ENCODE measurements at regions not wholly inside any gene's neighbourhood (a gene's known extent, or its start where the extent isn't known, plus 50 kb on each side); places are given as distances from the start of the nearest gene placed in this dataset.

- no peaks in the 10 kb centered on the region for H4K20me1 ChIP-seq (replicated peaks; ENCODE audit: control insufficient read depth, extremely low read depth, insufficient read depth, low read length)
- dilution Hi-C loops (cut with MboI; ENCODE audit: extremely low pct_ligation_motif_present, low sequenced_read_pairs): no loop called here
- no peak overlapping the region for H2AFZ ChIP-seq (ENCODE audit: low read depth, low read length)
- H3K4me3 ChIP-seq (replicated peaks in 1 of 3; ENCODE audit: insufficient read depth in 1 of 3, low read depth in 1 of 3, low read length in 3 of 3): no peak overlapping the region
- no peaks in the 10 kb centered on the region for H3K4me1 ChIP-seq (ENCODE audit: control insufficient read depth, extremely low read depth, insufficient read depth, low read length)
- no peaks in the 10 kb centered on the region for H3K79me2 ChIP-seq (ENCODE audit: control insufficient read depth, insufficient read depth, low read length)
- TF ChIP-seq FOS (IDR thresholded peaks at IDR 0.05; ENCODE audit: borderline replicate concordance, insufficient read depth, low read length) (no peak), POLR2AphosphoS5 (IDR thresholded peaks at IDR 0.05; ENCODE audit: insufficient read depth, low read depth, low read length) (no peak), EZH2 (IDR thresholded peaks at IDR 0.05; ENCODE audit: borderline replicate concordance, low read depth, low read length, severe bottlenecking) (no peak), GATA2 (IDR thresholded peaks at IDR 0.05; ENCODE audit: insufficient read depth, insufficient read length, low read depth, low read length) (no peak), MYC (IDR thresholded peaks at IDR 0.05; ENCODE audit: low read depth, low read length) (no peak), JUN (IDR thresholded peaks at IDR 0.05; ENCODE audit: borderline replicate concordance, insufficient read depth, insufficient read length, low read depth) (no peak), POLR2A (IDR thresholded peaks at IDR 0.05; ENCODE audit: low read depth, low read length) (no peak)
- TF ChIP-seq, protein P1, sequence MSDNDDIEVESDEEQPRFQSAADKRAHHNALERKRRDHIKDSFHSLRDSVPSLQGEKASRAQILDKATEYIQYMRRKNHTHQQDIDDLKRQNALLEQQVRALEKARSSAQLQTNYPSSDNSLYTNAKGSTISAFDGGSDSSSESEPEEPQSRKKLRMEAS (IDR thresholded peaks at IDR 0.05; ENCODE audit: insufficient read depth, insufficient read length): no peak
- TF ChIP-seq, protein P2, sequence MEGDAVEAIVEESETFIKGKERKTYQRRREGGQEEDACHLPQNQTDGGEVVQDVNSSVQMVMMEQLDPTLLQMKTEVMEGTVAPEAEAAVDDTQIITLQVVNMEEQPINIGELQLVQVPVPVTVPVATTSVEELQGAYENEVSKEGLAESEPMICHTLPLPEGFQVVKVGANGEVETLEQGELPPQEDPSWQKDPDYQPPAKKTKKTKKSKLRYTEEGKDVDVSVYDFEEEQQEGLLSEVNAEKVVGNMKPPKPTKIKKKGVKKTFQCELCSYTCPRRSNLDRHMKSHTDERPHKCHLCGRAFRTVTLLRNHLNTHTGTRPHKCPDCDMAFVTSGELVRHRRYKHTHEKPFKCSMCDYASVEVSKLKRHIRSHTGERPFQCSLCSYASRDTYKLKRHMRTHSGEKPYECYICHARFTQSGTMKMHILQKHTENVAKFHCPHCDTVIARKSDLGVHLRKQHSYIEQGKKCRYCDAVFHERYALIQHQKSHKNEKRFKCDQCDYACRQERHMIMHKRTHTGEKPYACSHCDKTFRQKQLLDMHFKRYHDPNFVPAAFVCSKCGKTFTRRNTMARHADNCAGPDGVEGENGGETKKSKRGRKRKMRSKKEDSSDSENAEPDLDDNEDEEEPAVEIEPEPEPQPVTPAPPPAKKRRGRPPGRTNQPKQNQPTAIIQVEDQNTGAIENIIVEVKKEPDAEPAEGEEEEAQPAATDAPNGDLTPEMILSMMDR (IDR thresholded peaks at IDR 0.05; ENCODE audit: extremely low read depth in 1 of 2, insufficient read depth in 1 of 2, low read depth in 1 of 2, low read length in 2 of 2): no peak
- intact Hi-C loops (cut with micrococcal nuclease): no loop called here
- H3K9me1 ChIP-seq (replicated peaks; ENCODE audit: control insufficient read depth, extremely low read depth, insufficient read depth, low read length): no peaks in the 10 kb centered on the region
- DNase-seq (ENCODE audit: low read depth, low spot score): no peak
- no peak overlapping the region for H3K9ac ChIP-seq (replicated peaks; ENCODE audit: extremely low read depth, insufficient read depth, low read length)
- H3K27me3 ChIP-seq (ENCODE audit: control insufficient read depth in 2 of 2, insufficient read depth in 2 of 2, low read length in 2 of 2): no peaks in the 10 kb centered on the region
- no peak overlapping the region for H3K4me2 ChIP-seq (ENCODE audit: insufficient read depth, low read length)
- H3K27ac ChIP-seq (ENCODE audit: insufficient read depth, low read depth, low read length): no peak overlapping the region
- BruUV-seq (replicated peaks): no TSS peak
- POLR2A ChIA-PET: no interaction called here
- no peaks in the 10 kb centered on the region for H3K36me3 ChIP-seq (ENCODE audit: control insufficient read depth in 2 of 2, extremely low read depth in 1 of 2, insufficient read depth in 2 of 2, low read length in 2 of 2)
- peaks cover 12% of the 10 kb centered on the region for H3K9me3 ChIP-seq (replicated peaks; ENCODE audit: control insufficient read depth, insufficient read depth, low read length)
- CTCF ChIA-PET: no interaction called here
- no peak for FAIRE-seq
Observed at GRCh38 chr12:126797525-126797924, 1469.4 kb upstream of the TMEM132C start.

Data from endothelial cell of umbilical vein (primary cell).